Peyer's patch (tissue), 4 donors: ENCODE measurements at regions not wholly inside any gene's neighbourhood (a gene's known extent, or its start where the extent isn't known, plus 50 kb on each side); places are given as distances from the start of the nearest gene placed in this dataset.

ENCODE experiments used
- CTCF ChIP-seq, 6 experiments: fragments of 450-650 bp in 4 of 6; fragments of 200-600 bp in 2 of 6; sonication (generic) in 1 of 6; IDR thresholded peaks; one replicate each; pipeline ENCODE4 v1.5.1; 2017 to 2019; ENCODE audit warnings: antibody characterized with exemption in 6 of 6, mild to moderate bottlenecking in 3 of 6, moderate library complexity in 1 of 6
- POLR2A ChIP-seq, 2 donors: fragments of 450-650 bp; IDR thresholded peaks; one replicate each; pipeline ENCODE4 v1.5.1; 2017; ENCODE audit warnings: antibody characterized with exemption in 2 of 2, mild to moderate bottlenecking in 2 of 2, moderate library complexity in 2 of 2

DNA sequence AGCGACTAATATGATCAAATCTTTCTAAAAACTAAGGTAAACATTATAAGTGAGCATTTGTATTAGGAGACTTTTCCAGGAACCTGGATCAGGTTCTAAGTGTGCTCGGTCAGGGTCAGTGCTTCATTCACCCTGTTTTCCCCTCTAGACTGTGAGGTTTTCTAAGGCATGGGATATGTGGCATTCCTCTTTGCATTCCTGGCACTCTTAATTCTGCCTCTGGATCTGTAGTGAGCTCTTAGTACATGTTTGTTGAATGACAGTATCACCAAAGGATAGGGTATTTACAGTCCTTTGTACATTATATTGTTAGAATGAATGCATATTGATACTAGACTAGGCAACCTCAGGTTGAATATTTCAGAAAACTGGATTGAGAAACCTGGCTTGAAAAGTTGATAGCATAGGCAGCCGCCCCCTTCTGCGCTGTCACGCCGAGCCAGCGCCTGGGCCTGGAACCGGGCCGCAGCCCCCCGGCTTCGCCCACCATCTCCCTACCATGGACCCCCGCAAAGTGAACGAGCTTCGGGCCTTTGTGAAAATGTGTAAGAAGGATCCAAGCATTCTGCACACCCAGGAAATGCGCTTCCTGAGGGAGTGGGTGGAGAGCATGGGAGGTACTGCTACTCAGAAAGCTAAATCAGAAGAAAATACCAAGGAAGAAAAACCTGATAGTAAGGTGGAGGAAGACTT lies 156.5 kb downstream of the KCNRG start:
- TF ChIP-seq CTCF (IDR thresholded peaks at IDR 0.05) (no peak), POLR2A (IDR thresholded peaks at IDR 0.05) (no peak)
